D721Med (cell line): ENCODE measurements at regions not wholly inside any gene's neighbourhood (a gene's known extent, or its start where the extent isn't known, plus 50 kb on each side); places are given as distances from the start of the nearest gene placed in this dataset.

Experiments
- DNase-seq: peaks from one replicate; pipeline ENCODE4 v3.0.0; 2011; ENCODE audit warnings: low spot score; ENCODE audit not compliant: insufficient read length
- FAIRE-seq: peaks from 2 replicates; lab custom pipeline; 2011; peaks lifted over from hg19 to GRCh38; lab: Jason Lieb, UNC
- TF ChIP-seq, protein P1 (sequence below): IDR thresholded peaks from 2 replicates; pipeline ENCODE4 v1.5.1; 2012; ENCODE audit warnings: mild to moderate bottlenecking, control low read depth; ENCODE audit not compliant: insufficient read depth; ENCODE audit errors: missing control alignments

DNA sequence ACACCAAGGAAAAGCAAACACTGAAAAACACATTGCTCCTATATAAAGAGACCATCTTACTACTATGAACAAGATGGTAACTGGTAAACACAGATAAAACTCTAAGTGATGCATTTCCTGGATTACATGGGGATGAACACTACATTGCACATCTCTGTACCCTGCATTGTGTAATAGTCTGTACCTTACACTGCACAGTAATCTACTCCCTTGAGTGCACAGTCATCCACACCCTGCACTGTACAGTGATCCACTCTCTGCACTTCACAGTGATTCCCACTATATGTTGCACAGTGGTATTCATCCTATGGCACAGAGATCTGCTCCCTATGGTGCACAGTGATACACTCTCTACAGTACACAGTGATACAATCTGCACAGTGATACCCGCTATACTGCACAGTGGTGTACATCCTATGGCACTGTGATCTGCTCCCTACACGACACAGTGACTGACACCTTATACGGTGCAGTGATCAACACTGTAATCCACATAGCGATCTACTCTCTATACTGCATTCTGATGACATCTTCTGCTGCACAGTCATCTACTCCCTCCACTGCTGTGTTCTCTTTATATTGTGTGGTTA lies 462.2 kb upstream of the RGPD4 start:
- FAIRE-seq, result no peak
- TF ChIP-seq, protein P1, sequence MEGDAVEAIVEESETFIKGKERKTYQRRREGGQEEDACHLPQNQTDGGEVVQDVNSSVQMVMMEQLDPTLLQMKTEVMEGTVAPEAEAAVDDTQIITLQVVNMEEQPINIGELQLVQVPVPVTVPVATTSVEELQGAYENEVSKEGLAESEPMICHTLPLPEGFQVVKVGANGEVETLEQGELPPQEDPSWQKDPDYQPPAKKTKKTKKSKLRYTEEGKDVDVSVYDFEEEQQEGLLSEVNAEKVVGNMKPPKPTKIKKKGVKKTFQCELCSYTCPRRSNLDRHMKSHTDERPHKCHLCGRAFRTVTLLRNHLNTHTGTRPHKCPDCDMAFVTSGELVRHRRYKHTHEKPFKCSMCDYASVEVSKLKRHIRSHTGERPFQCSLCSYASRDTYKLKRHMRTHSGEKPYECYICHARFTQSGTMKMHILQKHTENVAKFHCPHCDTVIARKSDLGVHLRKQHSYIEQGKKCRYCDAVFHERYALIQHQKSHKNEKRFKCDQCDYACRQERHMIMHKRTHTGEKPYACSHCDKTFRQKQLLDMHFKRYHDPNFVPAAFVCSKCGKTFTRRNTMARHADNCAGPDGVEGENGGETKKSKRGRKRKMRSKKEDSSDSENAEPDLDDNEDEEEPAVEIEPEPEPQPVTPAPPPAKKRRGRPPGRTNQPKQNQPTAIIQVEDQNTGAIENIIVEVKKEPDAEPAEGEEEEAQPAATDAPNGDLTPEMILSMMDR, result no peak
- DNase-seq, result no peak

DNA sequence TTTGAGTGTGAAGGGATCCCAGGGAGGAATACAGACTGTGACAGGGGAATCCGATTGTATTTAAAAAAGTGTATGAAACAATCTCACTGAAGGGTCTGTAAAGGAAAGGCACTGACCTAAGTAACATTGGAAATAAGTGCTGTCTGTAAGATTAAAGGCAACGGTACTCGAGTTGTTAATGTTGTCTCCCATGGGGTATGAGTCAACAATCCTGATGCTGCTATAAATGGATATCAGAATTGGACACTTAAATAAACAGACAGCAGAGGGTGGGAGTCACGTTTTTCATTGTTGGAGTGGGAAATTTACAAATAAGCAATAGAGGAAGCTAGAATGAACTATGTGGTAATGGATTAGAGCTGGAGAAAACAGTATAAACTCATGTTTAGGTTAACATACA lies 452.4 kb upstream of the RGPD4 start:
- FAIRE-seq (no peak), DNase-seq (no peak)
- TF ChIP-seq, protein P1, result no peak

DNA sequence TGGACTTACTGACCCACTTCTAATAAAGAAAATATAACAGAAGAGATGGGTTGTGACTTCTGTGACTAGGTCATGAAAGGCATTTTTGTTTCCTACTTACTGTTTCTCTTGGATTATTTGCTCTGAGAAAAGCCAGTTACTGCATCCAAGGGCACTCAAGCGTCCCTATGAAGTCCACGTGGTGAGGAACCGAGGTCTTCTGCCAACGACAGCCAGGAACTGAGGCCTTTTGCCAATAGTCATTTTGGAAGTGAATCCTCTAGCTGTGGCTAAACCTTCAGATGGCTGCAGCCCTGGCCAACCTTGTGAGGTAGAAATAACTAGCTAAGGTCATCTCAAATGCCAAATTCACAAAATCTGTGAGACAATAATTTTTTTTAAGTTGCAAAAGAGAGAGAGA lies 449.8 kb upstream of the RGPD4 start:
- no peak for DNase-seq
- TF ChIP-seq, protein P1, result no peak
- FAIRE-seq, result no peak

DNA sequence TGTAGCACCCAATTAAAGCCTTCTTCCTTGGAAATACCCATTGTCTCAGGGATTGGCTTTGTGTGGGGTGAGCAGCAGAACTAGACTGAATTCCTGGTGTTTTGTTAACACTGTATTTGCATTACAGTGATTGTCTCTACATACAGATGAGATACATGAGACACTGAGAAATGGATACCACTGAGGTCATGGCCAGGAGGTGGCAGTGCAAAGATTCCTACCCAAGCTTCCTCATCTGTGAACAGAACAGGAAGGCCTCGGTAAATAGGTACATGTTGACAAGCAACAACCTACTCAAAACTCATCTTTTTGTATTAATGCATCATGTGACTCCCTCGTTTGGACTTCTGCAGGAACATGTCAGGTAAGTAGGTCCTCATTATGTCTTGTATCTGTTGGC lies 445.8 kb upstream of the RGPD4 start:
- DNase-seq (no peak), FAIRE-seq (no peak)
- TF ChIP-seq, protein P1, result no peak

DNA sequence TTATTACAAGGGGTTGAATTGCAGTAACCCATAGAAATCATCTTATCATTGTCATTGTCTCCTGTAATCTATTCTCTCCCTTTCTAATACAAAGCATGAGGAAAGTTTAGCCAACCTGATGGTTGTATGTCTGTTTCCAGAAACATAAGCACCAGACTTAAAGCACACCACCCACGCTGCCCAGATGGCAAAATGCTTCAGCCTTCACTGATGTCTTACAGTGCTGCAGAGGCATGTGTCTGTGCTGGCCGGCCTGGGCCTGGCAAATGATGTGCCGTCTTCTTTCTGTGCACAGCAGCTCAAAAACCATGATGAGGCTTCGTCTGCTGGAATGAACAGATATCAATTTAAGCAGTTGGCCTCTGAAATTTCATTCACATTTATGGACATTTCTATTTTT lies 443.0 kb upstream of the RGPD4 start:
- FAIRE-seq (no peak), DNase-seq (no peak)
- TF ChIP-seq, protein P1, result no peak

DNA sequence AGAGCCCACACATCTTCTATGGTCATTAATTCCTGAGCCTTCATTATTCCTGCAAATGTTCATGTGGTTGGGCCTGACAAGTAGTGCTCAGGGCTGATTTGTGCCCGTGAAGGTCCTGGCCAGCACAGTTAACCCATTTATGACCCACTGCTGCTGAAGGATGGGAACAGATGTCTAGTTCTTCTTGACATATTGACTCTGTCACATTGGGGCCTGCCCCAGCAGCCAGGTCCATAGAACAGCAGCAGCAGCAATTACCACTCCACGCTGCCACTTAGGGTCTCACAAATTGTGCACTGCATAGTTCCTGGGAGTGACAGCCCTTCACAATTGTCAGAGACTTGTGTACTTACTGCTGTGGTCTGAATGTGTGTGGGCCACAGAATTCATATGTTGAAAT lies 442.3 kb upstream of the RGPD4 start:
- no peak for FAIRE-seq
- no peak for DNase-seq
- TF ChIP-seq, protein P1, result no peak

DNA sequence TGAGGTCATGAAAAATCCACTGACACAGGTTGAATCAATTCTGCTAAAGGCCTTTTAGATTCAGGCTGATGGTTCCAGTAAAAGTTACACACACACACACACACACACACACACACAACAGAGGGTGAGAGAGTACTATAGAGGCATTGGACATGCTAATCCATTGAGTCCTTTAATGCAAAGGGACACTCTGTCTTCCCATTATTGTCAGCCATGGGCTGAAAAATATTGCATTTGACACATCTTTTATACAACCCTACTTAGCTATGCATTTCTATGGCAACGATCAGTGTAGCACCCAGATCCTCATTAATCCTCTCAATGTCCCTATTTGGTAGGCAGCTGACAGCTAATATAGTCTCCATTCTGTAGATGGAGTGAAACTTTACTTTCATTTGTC lies 440.8 kb upstream of the RGPD4 start:
- TF ChIP-seq, protein P1, result no peak
- FAIRE-seq (no peak), DNase-seq (no peak)
